Muscle of leg (tissue), 3 donors: ENCODE measurements at regions not wholly inside any gene's neighbourhood (a gene's known extent, or its start where the extent isn't known, plus 50 kb on each side); places are given as distances from the start of the nearest gene placed in this dataset.
"Not testable (repeated sequence)": the region's sequence is repeated elsewhere in the genome, so short reads cannot be mapped to it uniquely, and the experiment has no call there.

Source experiments
- DNase-seq: peaks from one replicate; pipeline ENCODE4 v3.0.0; 2013
- H3K27ac ChIP-seq: one replicate; pipeline ENCODE4 v1.5.1; 2013; ENCODE audit warnings: mild to moderate bottlenecking, low read length, control low read depth
- H3K27me3 ChIP-seq: one replicate; pipeline ENCODE4 v1.6.1; 2013; ENCODE audit warnings: low read length; ENCODE audit not compliant: control insufficient read depth, insufficient read depth
- H3K36me3 ChIP-seq: one replicate; pipeline ENCODE4 v1.6.1; 2013; ENCODE audit warnings: low read length; ENCODE audit not compliant: control insufficient read depth, insufficient read depth
- H3K4me1 ChIP-seq: one replicate; pipeline ENCODE4 v1.6.1; 2013; ENCODE audit warnings: low read length; ENCODE audit not compliant: control insufficient read depth, insufficient read depth
- H3K4me3 ChIP-seq: one replicate; pipeline ENCODE4 v1.5.1; 2013; ENCODE audit warnings: low read length, control low read depth
- H3K9me3 ChIP-seq: replicated peaks from 2 replicates; pipeline ENCODE4 v1.6.1; 2013; ENCODE audit warnings: low read depth, low read length; ENCODE audit not compliant: control insufficient read depth
- WGBS: methylation state at CpG from one replicate; pipeline ENCODE4 v1.1.5; 2013; ENCODE audit warnings: missing lambda C conversion rate; ENCODE audit not compliant: insufficient coverage; 5-methylcytosine and 5-hydroxymethylcytosine counted together

DNA sequence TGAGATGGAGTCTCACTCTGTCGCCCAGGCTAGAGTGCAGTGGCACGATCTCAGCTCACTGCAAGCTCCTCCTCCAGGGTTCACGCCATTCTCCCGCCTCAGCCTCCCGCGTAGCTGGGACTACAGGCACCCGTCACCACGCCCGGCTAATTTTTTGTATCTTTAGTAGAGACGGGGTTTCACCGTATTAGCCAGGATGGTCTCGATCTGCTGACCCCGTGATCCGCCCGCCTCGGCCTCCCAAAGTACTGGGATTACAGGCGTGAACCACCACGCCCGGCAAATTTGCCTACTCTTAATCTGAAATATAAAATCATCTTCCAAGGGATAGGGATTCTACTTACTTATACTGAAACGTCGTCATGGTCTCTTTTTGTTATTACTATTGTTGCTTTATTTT lies 314.7 kb downstream of the FGF10 start:
- not testable (repeated sequence) for H3K4me1 ChIP-seq, H3K36me3 ChIP-seq, DNase-seq, H3K27ac ChIP-seq, H3K9me3 ChIP-seq, H3K4me3 ChIP-seq, H3K27me3 ChIP-seq
- 97% methylated on average over 15 of the region's 21 CpGs for WGBS

DNA sequence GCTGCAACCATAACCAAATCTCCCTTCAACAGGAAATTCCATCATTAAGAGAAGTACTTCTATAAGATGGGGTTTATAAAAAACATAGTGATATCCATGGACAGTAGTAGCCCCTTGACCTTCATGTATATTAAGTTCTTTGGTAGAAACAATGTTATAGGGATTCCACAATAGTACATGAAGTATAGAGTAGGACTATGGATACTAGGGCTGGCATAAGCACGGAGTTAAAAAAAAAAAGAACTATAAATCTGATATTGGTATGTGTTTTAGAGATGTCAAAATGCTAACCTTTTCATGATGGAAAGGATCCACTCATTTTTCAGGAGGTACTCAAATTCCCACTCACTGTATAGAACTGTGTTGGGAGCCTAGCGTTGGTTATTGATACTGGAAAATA lies 337.6 kb downstream of the FGF10 start:
- H3K36me3 ChIP-seq = no peaks in the 10 kb centered on the region
- H3K4me3 ChIP-seq = no peak overlapping the region
- no peaks in the 10 kb centered on the region for H3K27me3 ChIP-seq
- whole genome bisulfite sequencing = no CpG with 5 or more reads among the region's 2 CpGs
- no peaks in the 10 kb centered on the region for H3K9me3 ChIP-seq
- peaks cover 5% of the 10 kb centered on the region for H3K4me1 ChIP-seq
- DNase-seq = no peak
- no peak overlapping the region for H3K27ac ChIP-seq

DNA sequence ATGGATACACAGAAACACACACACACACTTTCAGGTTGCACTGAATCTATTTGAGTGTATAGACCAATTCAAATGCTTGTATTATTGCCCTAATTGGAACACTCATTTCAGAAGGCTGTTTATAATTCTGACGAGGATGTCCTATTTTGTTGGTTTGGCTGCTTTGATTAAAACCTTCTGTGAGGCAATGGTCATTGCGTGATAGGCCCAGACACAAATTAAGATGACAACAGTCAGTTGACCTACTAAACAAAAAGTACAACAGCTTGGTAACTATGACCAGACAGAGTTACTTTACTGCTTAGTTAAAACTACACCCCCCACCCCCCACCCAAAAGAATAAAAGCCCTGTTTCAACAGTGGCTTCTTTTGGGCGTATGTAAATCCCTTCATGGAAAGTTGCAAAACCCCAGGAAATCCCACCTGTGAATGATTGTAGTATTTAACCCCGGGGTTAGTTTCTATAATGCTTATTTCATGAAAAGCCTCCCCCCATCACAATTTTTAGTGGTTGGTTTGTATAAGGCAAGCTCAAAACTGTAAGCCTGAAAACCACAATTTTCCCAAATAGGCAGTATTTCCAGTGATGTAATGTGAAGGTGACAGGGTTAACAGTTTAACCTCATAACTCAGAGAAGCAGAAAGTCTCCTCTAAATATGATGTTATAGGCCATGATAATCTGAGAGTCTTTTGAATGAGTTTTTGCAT lies 340.8 kb downstream of the FGF10 start:
- Histone ChIP-seq H3K9me3 (peaks cover 5% of the 10 kb centered on the region), H3K36me3 (no peaks in the 10 kb centered on the region), H3K4me3 (no peak overlapping the region), H3K27ac (no peak overlapping the region), H3K27me3 (no peaks in the 10 kb centered on the region), H3K4me1 (peaks cover 6% of the 10 kb centered on the region)
- peak; percentile 9 for DNase-seq
- WGBS = no CpG with 5 or more reads among the region's 4 CpGs

DNA sequence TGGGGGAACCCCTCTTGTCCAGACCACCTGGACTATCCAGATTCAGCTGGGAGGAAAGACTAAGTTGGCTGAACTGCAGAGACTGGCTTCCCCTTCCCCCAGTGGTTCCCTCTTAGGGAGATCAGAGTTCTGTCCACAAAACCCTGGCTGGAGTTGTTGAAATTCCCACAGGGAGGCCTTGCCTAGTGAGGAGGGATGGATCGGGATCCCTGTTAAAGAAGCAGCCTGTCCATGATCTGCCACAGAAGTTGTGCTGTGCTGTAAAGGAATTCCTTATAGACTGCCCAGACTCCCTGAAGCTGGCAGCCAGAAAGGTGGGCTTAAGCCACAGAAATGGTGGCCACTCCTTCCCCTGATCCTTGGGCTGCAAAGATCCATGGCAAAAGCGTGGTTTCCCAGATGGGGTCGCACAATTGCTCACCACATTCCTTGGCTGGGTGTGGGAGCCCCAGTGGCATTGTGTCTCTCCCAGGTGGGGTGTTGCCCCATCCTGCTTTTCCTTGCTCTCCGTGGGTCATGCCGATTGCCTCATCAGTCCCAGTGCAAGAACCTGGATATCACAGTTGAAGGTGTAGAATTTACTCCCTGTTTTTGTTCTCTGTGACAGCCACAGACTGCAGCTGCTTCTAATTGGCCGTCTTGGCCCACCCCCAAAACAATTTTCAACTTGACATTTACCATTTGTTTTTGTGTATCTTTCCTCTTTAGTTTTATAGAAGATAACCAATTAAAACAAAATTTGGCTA lies 342.4 kb downstream of the FGF10 start:
- peak; percentile 54 for DNase-seq
- no peaks in the 10 kb centered on the region for H3K36me3 ChIP-seq

GRCh38 chr5:44044549-44044948 lies 344.7 kb downstream of the FGF10 start:
- H3K36me3 ChIP-seq, H3K27ac ChIP-seq, DNase-seq, H3K4me1 ChIP-seq, H3K4me3 ChIP-seq, H3K9me3 ChIP-seq, H3K27me3 ChIP-seq: not testable (repeated sequence)
- 100% methylated on average over 1 of the region's 4 CpGs for WGBS

More for the DNA sequence above, 342.4 kb downstream of the FGF10 start:
- H3K4me3 ChIP-seq = no peak overlapping the region
- H3K27ac ChIP-seq = no peak overlapping the region
- H3K9me3 ChIP-seq = peaks cover 5% of the 10 kb centered on the region
- 61% methylated on average over 2 of the region's 6 CpGs for WGBS
- H3K4me1 ChIP-seq = peaks cover 6% of the 10 kb centered on the region
- no peaks in the 10 kb centered on the region for H3K27me3 ChIP-seq

DNA sequence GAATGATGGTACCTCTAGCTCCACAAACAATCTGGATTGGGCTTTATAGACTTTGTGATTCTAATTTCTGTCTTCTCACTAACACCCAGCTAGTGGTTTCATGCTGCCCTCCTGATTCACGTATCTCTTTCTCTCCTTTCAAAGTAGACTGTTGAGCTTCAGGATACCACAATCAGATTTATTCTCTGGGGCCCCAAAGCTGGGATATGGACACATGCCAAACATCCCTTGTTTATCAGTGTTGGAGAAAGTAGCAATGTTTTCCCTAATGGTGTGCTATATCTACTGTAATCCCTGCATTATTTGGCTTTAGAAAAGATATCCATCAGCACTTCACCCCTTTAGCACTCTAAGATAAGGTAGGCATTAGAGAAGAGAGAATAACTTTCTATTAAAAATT lies 361.0 kb downstream of the FGF10 start:
- Histone ChIP-seq H3K27ac (no peak overlapping the region), H3K36me3 (no peaks in the 10 kb centered on the region), H3K9me3 (peaks cover 6% of the 10 kb centered on the region), H3K4me1 (no peaks in the 10 kb centered on the region), H3K4me3 (no peak overlapping the region), H3K27me3 (no peaks in the 10 kb centered on the region)
- DNase-seq = no peak
- no CpG with 5 or more reads among the region's 1 CpG for WGBS

DNA sequence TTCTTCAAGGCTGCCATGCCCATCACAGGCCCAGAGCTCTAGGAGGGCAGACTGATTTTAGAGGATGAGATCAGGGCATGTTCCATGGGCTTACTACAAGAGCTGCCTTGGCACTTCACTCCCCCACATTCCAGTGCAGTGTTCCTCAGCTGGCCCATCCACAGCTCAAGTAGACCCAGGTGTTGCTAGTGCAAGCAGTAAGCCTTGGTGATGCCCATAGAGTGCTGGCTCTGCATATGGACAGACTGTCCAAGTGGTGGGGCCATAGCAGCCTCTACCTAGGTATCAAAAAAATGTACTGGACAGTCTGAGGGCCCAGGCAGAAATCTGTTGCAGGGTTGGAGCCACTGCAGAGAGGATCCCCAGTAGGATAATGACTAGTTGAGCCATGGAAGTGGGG lies 366.6 kb downstream of the FGF10 start:
- H3K27ac ChIP-seq = no peak overlapping the region
- peaks cover 2% of the 10 kb centered on the region for H3K9me3 ChIP-seq
- DNase-seq = no peak
- no peaks in the 10 kb centered on the region for H3K27me3 ChIP-seq
- no peaks in the 10 kb centered on the region for H3K4me1 ChIP-seq
- no peak overlapping the region for H3K4me3 ChIP-seq
- no peaks in the 10 kb centered on the region for H3K36me3 ChIP-seq

DNA sequence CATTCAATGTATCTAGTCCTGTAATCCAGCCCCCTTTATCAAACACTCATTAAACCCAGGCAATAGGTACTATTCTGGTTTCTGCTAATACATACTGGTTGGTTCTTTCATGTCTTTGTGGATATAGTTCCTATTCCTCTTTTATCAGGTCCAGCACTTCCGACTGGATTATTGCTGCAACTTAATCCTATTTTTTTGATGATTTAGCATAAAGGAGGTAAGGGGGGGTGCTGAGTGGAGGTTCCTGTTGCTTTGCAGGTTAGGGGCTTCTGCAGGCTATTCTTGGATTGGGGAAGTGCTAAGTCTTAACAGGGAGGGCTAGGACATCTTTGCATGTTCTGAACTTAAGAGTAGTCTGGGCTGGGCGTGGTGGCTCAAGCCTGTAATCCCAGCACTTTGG lies 377.7 kb downstream of the FGF10 start:
- Histone ChIP-seq H3K27ac (no peak overlapping the region), H3K4me1 (no peaks in the 10 kb centered on the region), H3K4me3 (no peak overlapping the region), H3K36me3 (no peaks in the 10 kb centered on the region), H3K27me3 (no peaks in the 10 kb centered on the region), H3K9me3 (peaks cover 11% of the 10 kb centered on the region)
- WGBS = 91% methylated on average over 1 of the region's 2 CpGs
- DNase-seq = no peak

GRCh38 chr5:44002381-44002901 lies 386.8 kb downstream of the FGF10 start:
- Histone ChIP-seq H3K27me3 (no peaks in the 10 kb centered on the region), H3K9me3 (peaks cover 4% of the 10 kb centered on the region), H3K4me3 (no peak overlapping the region), H3K4me1 (no peaks in the 10 kb centered on the region), H3K27ac (no peak overlapping the region), H3K36me3 (no peaks in the 10 kb centered on the region)
- no peak for DNase-seq

DNA sequence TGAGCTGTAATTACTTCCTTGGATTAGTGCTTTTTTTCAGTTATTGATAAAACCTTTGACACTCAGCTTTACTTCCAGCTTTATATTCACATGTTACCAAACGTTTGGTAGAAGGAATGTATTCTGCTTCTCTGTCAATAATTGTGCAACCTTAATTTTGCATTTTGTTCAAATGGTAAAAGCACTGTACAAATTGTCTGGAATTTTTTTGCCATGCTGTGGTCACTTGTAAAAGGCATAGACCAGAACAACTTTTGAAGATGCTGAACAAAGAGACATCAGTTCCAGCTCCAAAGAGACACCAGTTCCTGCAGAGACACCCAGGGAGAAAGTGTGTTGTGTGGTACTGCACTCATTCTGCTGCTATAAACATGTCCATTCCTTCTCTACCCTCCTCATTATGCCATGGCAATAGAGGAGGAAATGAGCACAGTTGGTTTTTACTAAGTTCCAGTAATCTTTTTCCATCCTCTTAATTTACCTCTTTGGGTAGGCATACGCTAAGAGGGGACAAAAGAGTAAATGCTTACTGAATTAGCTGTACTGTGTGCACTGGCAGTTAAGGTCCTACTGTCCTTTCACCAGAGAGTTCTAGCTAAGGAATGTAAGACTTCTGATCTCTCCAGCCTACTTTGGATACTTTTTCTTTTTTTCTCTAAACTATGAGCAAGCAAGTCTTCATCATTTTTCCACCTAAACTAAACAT lies 387.4 kb downstream of the FGF10 start:
- H3K4me1 ChIP-seq = no peaks in the 10 kb centered on the region
- no peaks in the 10 kb centered on the region for H3K27me3 ChIP-seq
- no CpG with 5 or more reads among the region's 2 CpGs for WGBS
- no peak for DNase-seq
- H3K27ac ChIP-seq = no peak overlapping the region
- no peaks in the 10 kb centered on the region for H3K36me3 ChIP-seq
- no peak overlapping the region for H3K4me3 ChIP-seq
- H3K9me3 ChIP-seq = peaks cover 2% of the 10 kb centered on the region
